ENCODE measurements at regions not wholly inside any gene's neighbourhood (a gene's known extent, or its start where the extent isn't known, plus 50 kb on each side); places are given as distances from the start of the nearest gene placed in this dataset.
"Not testable (repeated sequence)": the region's sequence is repeated elsewhere in the genome, so short reads cannot be mapped to it uniquely, and the experiment has no call there.

- DNase-seq (ENCODE audit: low read depth), result no peak
Observed at GRCh38 chrX:95218976-95219375, 1465.7 kb upstream of the DIAPH2 start.

GRCh38 chrX:95248386-95248785 is 1436.3 kb upstream of the DIAPH2 start:
- DNase-seq (ENCODE audit: low read depth), result no peak

GRCh38 chrX:95290455-95290854 is 1394.2 kb upstream of the DIAPH2 start:
- no peak for DNase-seq (ENCODE audit: low read depth)

GRCh38 chrX:95291561-95291960 is 1393.1 kb upstream of the DIAPH2 start:
- no peak for DNase-seq (ENCODE audit: low read depth)

GRCh38 chrX:95318882-95319281 is 1365.8 kb upstream of the DIAPH2 start:
- DNase-seq (ENCODE audit: low read depth), result no peak

GRCh38 chrX:95325185-95325584 is 1359.5 kb upstream of the DIAPH2 start:
- no peak for DNase-seq (ENCODE audit: low read depth)

- no peak for DNase-seq (ENCODE audit: low read depth)
Observed at GRCh38 chrX:95330292-95330691, 1354.3 kb upstream of the DIAPH2 start.

- DNase-seq (ENCODE audit: low read depth), result no peak
Observed at GRCh38 chrX:95332530-95332929, 1352.1 kb upstream of the DIAPH2 start.

- no peak for DNase-seq (ENCODE audit: low read depth)
Observed at GRCh38 chrX:95346856-95347255, 1337.8 kb upstream of the DIAPH2 start.

GRCh38 chrX:95350774-95351488 is 1333.7 kb upstream of the DIAPH2 start:
- no peak for DNase-seq (ENCODE audit: low read depth)

- no peak for DNase-seq (ENCODE audit: low read depth)
Observed at GRCh38 chrX:95367286-95367685, 1317.4 kb upstream of the DIAPH2 start.

GRCh38 chrX:95382799-95383198 is 1301.8 kb upstream of the DIAPH2 start:
- DNase-seq (ENCODE audit: low read depth), result no peak

- DNase-seq (ENCODE audit: low read depth), result no peak
Observed at GRCh38 chrX:95383778-95384177, 1300.9 kb upstream of the DIAPH2 start.

GRCh38 chrX:95427389-95427788 is 1257.3 kb upstream of the DIAPH2 start:
- DNase-seq (ENCODE audit: low read depth), result no peak

- no peak for DNase-seq (ENCODE audit: low read depth)
Observed at GRCh38 chrX:95435198-95435597, 1249.4 kb upstream of the DIAPH2 start.

GRCh38 chrX:95441836-95442235 is 1242.8 kb upstream of the DIAPH2 start:
- DNase-seq (ENCODE audit: low read depth), result no peak

- no peak for DNase-seq (ENCODE audit: low read depth)
Observed at GRCh38 chrX:95484781-95485180, 1199.9 kb upstream of the DIAPH2 start.

GRCh38 chrX:95505721-95506120 is 1178.9 kb upstream of the DIAPH2 start:
- DNase-seq (ENCODE audit: low read depth), result no peak

GRCh38 chrX:95509474-95509873 is 1175.2 kb upstream of the DIAPH2 start:
- DNase-seq (ENCODE audit: low read depth), result no peak

- not testable (repeated sequence) for DNase-seq (ENCODE audit: low read depth)
Observed at GRCh38 chrX:95524018-95524417, 1160.6 kb upstream of the DIAPH2 start.

GRCh38 chrX:95536111-95536510 is 1148.5 kb upstream of the DIAPH2 start:
- DNase-seq (ENCODE audit: low read depth), result no peak

GRCh38 chrX:95536661-95537060 is 1148.0 kb upstream of the DIAPH2 start:
- DNase-seq (ENCODE audit: low read depth), result no peak

- no peak for DNase-seq (ENCODE audit: low read depth)
Observed at GRCh38 chrX:95539041-95539440, 1145.6 kb upstream of the DIAPH2 start.

GRCh38 chrX:95549552-95549951 is 1135.1 kb upstream of the DIAPH2 start:
- not testable (repeated sequence) for DNase-seq (ENCODE audit: low read depth)

Data from stromal cell of bone marrow (primary cell).